Endodermal cell (in vitro differentiated cells): ENCODE measurements at regions not wholly inside any gene's neighbourhood (a gene's known extent, or its start where the extent isn't known, plus 50 kb on each side); places are given as distances from the start of the nearest gene placed in this dataset.

Experiments used
- DNase-seq: peaks from one replicate; pipeline ENCODE4 v3.0.0-alpha.2; 2017
- H3K27ac ChIP-seq: 2 replicates; pipeline ENCODE4 v1.5.1; 2013; ENCODE audit warnings: mild to moderate bottlenecking, low read depth, low read length, moderate library complexity
- H3K27me3 ChIP-seq: 2 replicates; pipeline ENCODE4 v1.6.1; 2013; ENCODE audit warnings: mild to moderate bottlenecking, low read length, moderate library complexity; ENCODE audit not compliant: insufficient read depth, control insufficient read depth, poor library complexity, severe bottlenecking
- H3K36me3 ChIP-seq: 2 replicates; pipeline ENCODE4 v1.7.0; 2013; ENCODE audit warnings: mild to moderate bottlenecking, low read length, moderate library complexity; ENCODE audit not compliant: control insufficient read depth, insufficient read depth
- H3K4me1 ChIP-seq: one replicate; pipeline ENCODE4 v1.7.0; 2013; ENCODE audit warnings: low read length; ENCODE audit not compliant: control insufficient read depth, insufficient read depth
- H3K4me3 ChIP-seq: 2 replicates; pipeline ENCODE4 v1.5.1; 2013; ENCODE audit warnings: mild to moderate bottlenecking, low read length, moderate library complexity
- H3K9ac ChIP-seq: 2 replicates; pipeline ENCODE4 v1.6.1; 2013; ENCODE audit warnings: mild to moderate bottlenecking, low read length, moderate library complexity; ENCODE audit not compliant: poor library complexity, severe bottlenecking; ENCODE audit errors: extremely low read depth
- H3K9me3 ChIP-seq: 2 replicates; pipeline ENCODE4 v1.6.1; 2013; ENCODE audit warnings: mild to moderate bottlenecking, low read length, moderate library complexity; ENCODE audit not compliant: control insufficient read depth
- H3K27ac Mint-ChIP-seq: 2 replicates; pipeline ENCODE4 v1.8.0; 2020; ENCODE audit warnings: mixed read lengths
- H3K27me3 Mint-ChIP-seq: 2 replicates; pipeline ENCODE4 v1.8.0; 2021; ENCODE audit warnings: mild to moderate bottlenecking, mixed read lengths; ENCODE audit not compliant: insufficient read depth
- H3K36me3 Mint-ChIP-seq: 2 replicates; pipeline ENCODE4 v1.8.0; 2020; ENCODE audit warnings: low read depth, mixed read lengths
- H3K4me1 Mint-ChIP-seq: 2 replicates; pipeline ENCODE4 v1.8.0; 2020; ENCODE audit warnings: mixed read lengths
- H3K4me3 Mint-ChIP-seq: 2 replicates; pipeline ENCODE4 v1.8.0; 2020; ENCODE audit warnings: mild to moderate bottlenecking, moderate library complexity, mixed read lengths
- H3K9me3 Mint-ChIP-seq: 2 replicates; pipeline ENCODE4 v1.8.0; 2020; ENCODE audit warnings: mild to moderate bottlenecking, mixed read lengths
- CTCF ChIP-seq: fragments of 200-600 bp; sonication (generic); conservative IDR thresholded peaks from 2 replicates; pipeline ENCODE4 v1.5.0; 2021; ENCODE audit warnings: antibody characterized with exemption, mild to moderate bottlenecking
- WGBS, 2 experiments: methylation state at CpG; one replicate each; pipeline versions ENCODE4 v1.1.5 to v1.1.7; 2013; ENCODE audit warnings: missing lambda C conversion rate in 2 of 2, mixed read lengths in 1 of 2; ENCODE audit not compliant: insufficient coverage in 1 of 2, insufficient read length in 1 of 2; 5-methylcytosine and 5-hydroxymethylcytosine counted together

GRCh38 chr2:118616432-118616831 is 231.0 kb downstream of the EN1 start:
- WGBS, 2 experiments = 91 to 96% methylated on average over 4 to 7 of the region's 7 CpGs
- H3K9me3 Mint-ChIP-seq = no peaks in the 10 kb centered on the region
- no peak overlapping the region for H3K27ac ChIP-seq
- H3K4me1 ChIP-seq = peaks cover 18% of the 10 kb centered on the region
- H3K27me3 ChIP-seq = peaks cover 4% of the 10 kb centered on the region
- H3K27ac Mint-ChIP-seq = no peak overlapping the region
- H3K27me3 Mint-ChIP-seq = peaks cover 1% of the 10 kb centered on the region
- DNase-seq = no peak
- H3K36me3 Mint-ChIP-seq = no peaks in the 10 kb centered on the region
- no peaks in the 10 kb centered on the region for H3K36me3 ChIP-seq
- TF ChIP-seq CTCF = no peak
- H3K4me1 Mint-ChIP-seq = peaks cover 39% of the 10 kb centered on the region
- H3K9ac ChIP-seq = no peak overlapping the region
- no peak overlapping the region for H3K4me3 Mint-ChIP-seq
- H3K9me3 ChIP-seq = no peaks in the 10 kb centered on the region
- no peak overlapping the region for H3K4me3 ChIP-seq

DNA sequence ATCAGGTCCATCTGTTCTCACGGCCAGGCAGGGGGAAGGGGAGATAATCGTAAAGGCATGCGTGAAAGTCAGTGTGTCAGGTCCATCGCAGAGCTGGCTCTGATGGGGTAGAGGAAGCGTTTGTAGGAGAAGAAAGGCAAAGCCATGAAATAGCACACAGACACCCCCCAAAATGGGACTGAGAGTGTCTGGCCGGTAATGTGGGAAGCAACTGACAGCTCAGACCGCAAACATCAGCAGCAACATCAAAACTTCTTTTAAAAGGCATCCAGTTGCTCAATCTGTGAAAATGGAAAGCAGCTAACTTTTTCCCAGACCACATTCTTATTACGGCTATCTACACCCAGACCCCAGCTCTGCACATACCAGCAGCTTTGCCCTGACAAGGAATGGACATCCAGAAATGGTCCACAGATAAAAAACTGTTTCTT is 232.6 kb downstream of the EN1 start:
- WGBS, 2 experiments = 52 to 85% methylated on average over 3 to 8 of the region's 8 CpGs
- Histone ChIP-seq H3K27me3 (peaks cover 4% of the 10 kb centered on the region), H3K36me3 (no peaks in the 10 kb centered on the region), H3K27ac (no peak overlapping the region), H3K9me3 (no peaks in the 10 kb centered on the region), H3K4me1 (peaks cover 18% of the 10 kb centered on the region), H3K9ac (no peak overlapping the region), H3K4me3 (no peak overlapping the region)
- peaks cover 2% of the 10 kb centered on the region for H3K9me3 Mint-ChIP-seq
- peaks cover 3% of the 10 kb centered on the region for H3K27me3 Mint-ChIP-seq
- TF ChIP-seq CTCF = no peak
- H3K4me3 Mint-ChIP-seq = no peak overlapping the region
- no peak for DNase-seq
- H3K27ac Mint-ChIP-seq = no peak overlapping the region
- H3K36me3 Mint-ChIP-seq = no peaks in the 10 kb centered on the region
- H3K4me1 Mint-ChIP-seq = peaks cover 39% of the 10 kb centered on the region

DNA sequence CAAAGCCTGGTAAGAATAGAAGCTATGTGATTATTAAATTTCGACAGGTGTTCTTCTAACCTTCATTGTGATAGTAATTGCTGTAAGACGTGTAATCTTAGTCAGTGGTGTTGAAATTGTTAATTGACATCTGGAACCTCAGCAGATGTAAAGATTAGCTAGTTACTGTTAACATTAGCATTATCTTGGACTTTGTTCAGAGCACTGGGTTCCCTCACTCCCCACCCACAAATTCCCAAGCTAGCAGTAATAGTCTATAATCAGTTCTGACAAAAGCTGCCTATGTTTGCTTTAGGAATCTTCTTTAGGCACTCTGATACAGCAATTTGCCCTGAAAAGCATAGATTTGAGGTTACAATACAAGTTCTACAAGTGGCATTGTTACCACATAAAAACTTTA is 233.7 kb downstream of the EN1 start:
- H3K27me3 Mint-ChIP-seq = peaks cover 3% of the 10 kb centered on the region
- no peak for TF ChIP-seq CTCF
- peaks cover 2% of the 10 kb centered on the region for H3K9me3 Mint-ChIP-seq
- H3K36me3 ChIP-seq = no peaks in the 10 kb centered on the region
- H3K4me3 Mint-ChIP-seq = no peak overlapping the region
- no peak overlapping the region for H3K27ac ChIP-seq
- no peak overlapping the region for H3K27ac Mint-ChIP-seq
- H3K4me1 ChIP-seq = peaks cover 18% of the 10 kb centered on the region
- H3K9me3 ChIP-seq = no peaks in the 10 kb centered on the region
- H3K36me3 Mint-ChIP-seq = no peaks in the 10 kb centered on the region
- peaks cover 38% of the 10 kb centered on the region for H3K4me1 Mint-ChIP-seq
- 72 to 84% methylated on average over 2 of the region's 2 CpGs for WGBS, 2 experiments
- H3K4me3 ChIP-seq = peak overlapping the region; percentile 3
- no peak overlapping the region for H3K9ac ChIP-seq
- no peaks in the 10 kb centered on the region for H3K27me3 ChIP-seq
- DNase-seq = no peak
